ENCODE measurements at regions not wholly inside any gene's neighbourhood (a gene's known extent, or its start where the extent isn't known, plus 50 kb on each side); places are given as distances from the start of the nearest gene placed in this dataset.

- Mint-ChIP-seq H3K4me3 (ENCODE audit: unreplicated experiment) (no peak overlapping the region), H3K36me3 (ENCODE audit: low read depth, unreplicated experiment) (peaks cover 7% of the 10 kb centered on the region), H3K9me3 (ENCODE audit: unreplicated experiment) (no peaks in the 10 kb centered on the region), H3K27me3 (ENCODE audit: unreplicated experiment) (no peaks in the 10 kb centered on the region), H3K4me1 (ENCODE audit: unreplicated experiment) (peaks cover 25% of the 10 kb centered on the region), H3K27ac (ENCODE audit: unreplicated experiment) (no peak overlapping the region)
- DNase-seq (ENCODE audit: low spot score) = no peak
- TF ChIP-seq CTCF (IDR thresholded peaks at IDR 0.05; ENCODE audit: unreplicated experiment) = no peak
Observed at GRCh38 chr5:142531977-142532780, 153.7 kb downstream of the FGF1 start.

DNA sequence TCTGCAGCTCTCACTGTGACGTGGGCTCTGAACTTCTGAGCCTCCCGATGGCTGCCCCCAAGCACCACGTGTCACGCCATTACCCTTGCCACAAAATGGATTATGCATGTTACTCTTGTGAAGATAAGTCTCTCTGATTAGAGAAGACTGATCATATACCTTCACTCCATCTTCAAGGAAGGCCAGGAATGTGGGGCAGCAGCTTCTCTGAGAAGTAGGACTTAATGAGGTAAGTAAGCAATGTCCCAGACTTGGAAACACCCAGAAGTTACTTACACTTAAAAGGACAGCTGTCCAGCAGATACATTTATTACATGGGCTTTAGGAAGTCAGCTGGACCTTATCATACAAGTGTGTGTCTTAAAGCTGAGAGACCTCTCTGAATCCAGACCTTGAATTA is 155.0 kb downstream of the FGF1 start:
- Mint-ChIP-seq H3K27me3 (ENCODE audit: unreplicated experiment) (peaks cover 1% of the 10 kb centered on the region), H3K27ac (ENCODE audit: unreplicated experiment) (no peak overlapping the region), H3K4me1 (ENCODE audit: unreplicated experiment) (peaks cover 25% of the 10 kb centered on the region), H3K9me3 (ENCODE audit: unreplicated experiment) (no peaks in the 10 kb centered on the region), H3K4me3 (ENCODE audit: unreplicated experiment) (no peak overlapping the region), H3K36me3 (ENCODE audit: low read depth, unreplicated experiment) (peaks cover 5% of the 10 kb centered on the region)
- DNase-seq (ENCODE audit: low spot score) = no peak
- TF ChIP-seq CTCF (IDR thresholded peaks at IDR 0.05; ENCODE audit: unreplicated experiment) = no peak

DNA sequence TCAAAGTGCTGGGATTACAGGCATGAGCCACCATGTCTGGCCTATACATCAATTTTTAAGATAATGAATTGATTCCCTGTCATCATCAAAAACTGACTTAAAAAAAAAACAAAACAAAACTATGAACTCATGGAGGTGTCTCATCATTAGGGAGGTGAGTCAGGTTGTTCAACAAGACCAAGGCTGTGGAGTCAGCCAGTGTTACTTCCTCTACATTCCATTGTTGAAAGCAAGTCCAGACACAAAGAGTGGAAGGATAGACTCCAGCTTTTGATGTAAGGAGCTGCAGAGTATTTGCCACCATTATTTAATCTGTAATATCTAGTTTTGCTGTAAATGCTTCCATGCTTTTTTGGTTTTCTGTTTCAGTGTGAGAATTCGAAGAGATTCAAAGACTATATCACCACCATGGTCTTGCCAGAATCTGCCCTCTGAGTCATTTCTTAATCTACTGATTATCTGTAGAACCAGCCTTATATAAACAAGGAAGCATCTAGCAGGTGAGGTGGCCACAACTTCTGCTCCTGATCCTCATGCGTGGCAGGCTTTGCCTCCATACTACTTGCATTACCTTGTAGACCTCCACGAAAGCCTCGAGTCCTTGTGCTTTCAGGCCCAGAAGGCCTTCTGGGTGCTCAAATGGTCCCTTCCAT is 156.1 kb downstream of the FGF1 start:
- peaks cover 25% of the 10 kb centered on the region for H3K4me1 Mint-ChIP-seq (ENCODE audit: unreplicated experiment)
- H3K4me3 Mint-ChIP-seq (ENCODE audit: unreplicated experiment) = no peak overlapping the region
- H3K27ac Mint-ChIP-seq (ENCODE audit: unreplicated experiment) = no peak overlapping the region
- H3K36me3 Mint-ChIP-seq (ENCODE audit: low read depth, unreplicated experiment) = peaks cover 4% of the 10 kb centered on the region
- peaks cover 1% of the 10 kb centered on the region for H3K27me3 Mint-ChIP-seq (ENCODE audit: unreplicated experiment)
- TF ChIP-seq CTCF (IDR thresholded peaks at IDR 0.05; ENCODE audit: unreplicated experiment) = no peak
- no peaks in the 10 kb centered on the region for H3K9me3 Mint-ChIP-seq (ENCODE audit: unreplicated experiment)
- no peak for DNase-seq (ENCODE audit: low spot score)

- Mint-ChIP-seq H3K4me1 (ENCODE audit: unreplicated experiment) (peaks cover 25% of the 10 kb centered on the region), H3K9me3 (ENCODE audit: unreplicated experiment) (no peaks in the 10 kb centered on the region), H3K27me3 (ENCODE audit: unreplicated experiment) (peaks cover 1% of the 10 kb centered on the region), H3K4me3 (ENCODE audit: unreplicated experiment) (no peak overlapping the region), H3K36me3 (ENCODE audit: low read depth, unreplicated experiment) (peaks cover 4% of the 10 kb centered on the region), H3K27ac (ENCODE audit: unreplicated experiment) (no peak overlapping the region)
- no peak for DNase-seq (ENCODE audit: low spot score)
- TF ChIP-seq CTCF (IDR thresholded peaks at IDR 0.05; ENCODE audit: unreplicated experiment) = no peak
Observed at GRCh38 chr5:142527664-142528295, 158.1 kb downstream of the FGF1 start.

GRCh38 chr5:142527234-142527633 is 158.7 kb downstream of the FGF1 start:
- no peak for DNase-seq (ENCODE audit: low spot score)
- H3K27ac Mint-ChIP-seq (ENCODE audit: unreplicated experiment) = no peak overlapping the region

More at GRCh38 chr5:142527234-142527633, 158.7 kb downstream of the FGF1 start:
- no peaks in the 10 kb centered on the region for H3K9me3 Mint-ChIP-seq (ENCODE audit: unreplicated experiment)
- no peak overlapping the region for H3K4me3 Mint-ChIP-seq (ENCODE audit: unreplicated experiment)
- peaks cover 4% of the 10 kb centered on the region for H3K36me3 Mint-ChIP-seq (ENCODE audit: low read depth, unreplicated experiment)
- H3K4me1 Mint-ChIP-seq (ENCODE audit: unreplicated experiment) = peaks cover 23% of the 10 kb centered on the region
- peaks cover 1% of the 10 kb centered on the region for H3K27me3 Mint-ChIP-seq (ENCODE audit: unreplicated experiment)
- TF ChIP-seq CTCF (IDR thresholded peaks at IDR 0.05; ENCODE audit: unreplicated experiment) = no peak

Data from endothelial cell (in vitro differentiated cells).